GM21381 (cell line): ENCODE measurements at regions not wholly inside any gene's neighbourhood (a gene's known extent, or its start where the extent isn't known, plus 50 kb on each side); places are given as distances from the start of the nearest gene placed in this dataset.

ENCODE experiments used
- ATAC-seq: cut with Tn5 transposase; IDR thresholded peaks from one replicate; pipeline ENCODE4 v1.9.1; 2021; ENCODE audit warnings: mild to moderate bottlenecking, moderate library complexity; ENCODE audit not compliant: unreplicated experiment

DNA sequence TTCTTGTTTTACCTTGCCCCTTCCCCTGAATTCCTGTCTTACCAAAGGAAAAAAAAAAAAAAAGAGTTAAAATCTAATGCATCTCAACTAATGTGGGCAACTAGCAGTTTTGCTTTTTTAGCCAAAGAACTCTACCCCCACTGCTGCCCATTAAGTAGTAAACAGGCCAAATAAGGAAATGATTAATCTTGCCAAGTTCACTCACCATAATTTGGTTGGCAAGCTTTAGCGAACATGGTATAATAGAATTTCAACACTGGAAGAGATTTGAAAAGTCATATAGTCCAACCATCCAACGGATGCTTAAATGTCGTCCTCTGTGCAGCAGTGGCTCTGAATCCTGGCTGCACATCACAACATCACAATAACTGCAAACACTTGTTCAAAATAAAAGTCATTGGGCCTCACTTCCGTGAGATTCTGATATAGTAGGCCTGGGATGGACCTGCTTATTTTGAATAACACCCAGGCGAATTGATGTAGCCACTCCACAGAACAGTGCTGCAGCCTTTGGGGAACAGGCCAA lies 142.0 kb upstream of the UBE2E1 start:
- no peak for ATAC-seq

GRCh38 chr3:23664459-23664858 lies 141.3 kb upstream of the UBE2E1 start:
- no peak for ATAC-seq

GRCh38 chr3:23665741-23666140 lies 140.0 kb upstream of the UBE2E1 start:
- no peak for ATAC-seq

GRCh38 chr3:23666818-23667217 lies 138.9 kb upstream of the UBE2E1 start:
- ATAC-seq = no peak

GRCh38 chr3:23667536-23668429 lies 138.0 kb upstream of the UBE2E1 start:
- no peak for ATAC-seq

GRCh38 chr3:23668430-23668904 lies 137.3 kb upstream of the UBE2E1 start:
- no peak for ATAC-seq

GRCh38 chr3:23669541-23670255 lies 136.1 kb upstream of the UBE2E1 start:
- no peak for ATAC-seq

GRCh38 chr3:23671851-23672589 lies 133.7 kb upstream of the UBE2E1 start:
- no peak for ATAC-seq

GRCh38 chr3:23672628-23673027 lies 133.1 kb upstream of the UBE2E1 start:
- no peak for ATAC-seq

- ATAC-seq = no peak
Observed at GRCh38 chr3:23675010-23675409, 130.7 kb upstream of the UBE2E1 start.

GRCh38 chr3:23676093-23676492 lies 129.7 kb upstream of the UBE2E1 start:
- ATAC-seq = no peak

DNA sequence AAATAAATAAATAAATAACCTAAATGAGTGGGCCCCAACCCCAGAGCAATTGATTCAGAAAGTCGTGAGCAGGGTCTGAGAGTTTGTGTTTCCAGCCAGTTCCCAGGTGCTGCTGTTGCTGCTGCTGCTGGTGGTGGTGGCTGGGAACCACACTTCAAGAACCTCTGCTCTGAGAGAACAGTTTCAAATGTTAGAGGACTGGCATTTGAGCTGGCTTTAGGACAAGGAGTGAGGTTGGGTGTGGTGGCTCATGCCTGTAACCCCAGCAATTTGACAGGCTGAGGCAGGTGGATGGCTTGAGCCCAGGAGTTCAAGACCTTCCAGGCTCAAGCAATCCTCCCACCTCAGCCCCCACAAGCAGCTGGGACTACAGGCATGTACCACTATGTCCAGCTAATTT lies 123.1 kb upstream of the UBE2E1 start:
- ATAC-seq = no peak

DNA sequence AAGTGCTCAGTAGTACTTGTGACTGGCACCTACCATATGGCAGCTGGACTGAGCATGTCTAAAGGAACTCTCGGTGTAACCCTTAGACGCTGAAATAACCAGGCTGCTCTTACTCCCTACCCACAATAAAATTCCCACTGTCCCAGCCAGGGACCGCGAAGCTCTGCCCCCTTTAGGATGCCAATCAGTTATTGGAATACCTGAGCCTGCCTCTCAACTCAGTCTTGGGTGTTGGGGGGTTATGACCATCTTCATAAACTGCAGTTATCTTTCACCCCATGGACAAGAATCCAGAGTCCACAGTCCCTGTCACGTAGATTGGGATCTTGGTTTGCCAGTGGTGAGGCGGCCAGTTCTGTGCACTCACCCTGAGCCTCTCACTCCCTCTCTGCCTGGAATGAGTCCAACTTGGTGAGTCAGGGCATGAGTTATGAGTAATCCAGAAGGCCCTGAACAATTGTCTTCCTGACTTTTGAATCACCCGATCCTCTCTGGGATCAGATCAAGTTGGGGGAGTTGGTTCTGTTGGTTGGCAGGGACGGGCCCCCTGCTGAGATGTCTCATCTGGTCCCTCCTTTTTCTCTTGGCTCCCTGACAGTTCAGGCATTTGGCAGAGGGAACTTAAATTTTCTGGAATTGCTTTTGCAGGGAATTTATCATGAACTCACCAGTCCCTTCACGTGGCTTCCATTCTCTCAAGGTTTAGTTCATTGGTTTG lies 120.1 kb upstream of the UBE2E1 start:
- no peak for ATAC-seq

DNA sequence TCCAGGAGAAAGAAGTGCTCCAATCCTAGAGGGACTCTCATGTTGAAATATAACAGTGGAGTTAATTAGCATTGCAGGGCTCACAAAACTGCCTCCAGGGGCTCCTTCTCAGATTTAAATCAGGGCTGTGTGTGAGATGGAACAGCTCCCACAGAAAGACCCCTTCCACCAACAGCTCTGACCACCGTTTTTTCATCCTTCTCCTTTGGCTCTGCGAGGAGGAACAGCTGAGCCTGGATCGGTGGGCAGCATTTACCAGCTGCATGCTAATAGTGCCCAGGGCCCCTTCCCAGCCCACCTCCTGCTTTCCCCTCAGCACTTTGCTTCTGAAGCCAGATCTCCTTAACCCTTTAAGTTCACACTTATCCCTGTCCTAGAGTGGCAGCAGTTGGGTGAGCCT lies 119.2 kb upstream of the UBE2E1 start:
- no peak for ATAC-seq

DNA sequence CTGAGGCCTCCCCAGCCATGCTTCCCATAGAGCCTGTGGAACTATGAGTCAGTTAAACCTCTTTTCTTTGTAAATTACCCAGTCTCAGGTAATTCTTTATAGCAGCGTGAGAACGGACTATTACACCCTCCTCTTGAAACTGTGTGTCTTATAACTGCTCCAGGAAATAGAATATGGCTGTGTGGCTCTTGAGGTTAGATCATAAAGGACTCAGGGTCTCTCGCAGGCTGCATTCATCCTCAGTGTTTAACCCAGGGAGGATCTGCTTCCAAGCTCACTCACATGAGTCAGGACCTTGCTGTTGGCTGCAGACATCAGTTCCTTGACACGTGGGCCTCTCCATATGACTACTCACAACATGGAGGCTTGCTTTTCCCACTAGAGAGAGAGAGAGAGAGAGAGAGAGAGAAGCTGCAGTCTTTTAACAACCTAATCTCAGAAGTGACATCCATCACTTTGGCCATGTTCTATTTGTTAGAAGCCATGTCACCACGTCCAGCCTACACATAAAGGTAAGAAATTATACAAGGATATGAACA lies 114.3 kb upstream of the UBE2E1 start:
- ATAC-seq = no peak

DNA sequence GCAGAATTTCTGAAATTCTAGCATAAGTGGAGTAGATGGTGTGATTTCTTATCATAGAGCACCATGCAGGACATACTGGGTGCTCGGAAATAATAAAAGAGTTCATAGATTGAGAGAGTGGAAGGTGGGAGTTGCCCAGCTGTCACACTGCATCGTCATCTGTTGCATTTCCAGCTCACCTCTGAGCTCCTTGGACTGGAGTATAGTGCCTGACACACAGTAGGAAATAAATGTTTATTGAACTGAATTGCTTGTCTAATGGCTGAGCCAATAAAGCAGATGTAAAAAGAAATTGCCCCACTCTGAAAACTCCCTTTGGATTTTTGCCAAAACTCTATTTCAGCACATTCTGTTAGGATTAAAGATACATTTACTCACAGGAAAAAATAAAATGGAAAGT lies 108.9 kb upstream of the UBE2E1 start:
- ATAC-seq = no peak

DNA sequence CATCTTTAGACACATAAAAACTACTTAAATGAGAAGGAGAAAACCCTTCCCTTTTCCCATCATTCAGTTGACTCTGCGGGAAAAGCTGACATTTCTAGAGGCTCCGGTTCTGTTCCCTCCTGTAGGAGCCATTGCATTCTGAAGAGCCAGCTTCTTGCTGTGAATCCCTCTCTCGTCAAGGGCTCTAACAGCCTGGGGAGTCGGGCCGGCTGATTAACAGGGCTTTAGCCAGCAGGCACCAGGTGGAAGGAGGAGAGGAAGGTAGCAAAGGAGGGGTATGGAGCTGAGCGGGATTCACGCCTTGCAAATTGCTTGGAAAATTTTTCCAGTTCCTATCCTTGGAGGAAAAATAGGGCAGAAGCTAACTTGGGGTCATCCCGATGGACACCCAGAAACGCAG lies 108.3 kb upstream of the UBE2E1 start:
- no peak for ATAC-seq

- no peak for ATAC-seq
Observed at GRCh38 chr3:23698652-23699313, 107.0 kb upstream of the UBE2E1 start.

- no peak for ATAC-seq
Observed at GRCh38 chr3:23700616-23701015, 105.1 kb upstream of the UBE2E1 start.
